Transverse colon (tissue), 4 donors: ENCODE measurements at regions not wholly inside any gene's neighbourhood (a gene's known extent, or its start where the extent isn't known, plus 50 kb on each side); places are given as distances from the start of the nearest gene placed in this dataset.

Experiments used
- CTCF ChIP-seq, 5 experiments: fragments of 200-600 bp in 3 of 5; fragments of 450-650 bp in 2 of 5; sonication (generic) in 3 of 5; IDR thresholded peaks; 1 replicate in 2 of 5; 2 replicates in 3 of 5; pipeline ENCODE4 v1.5.1; 2016 to 2017; ENCODE audit warnings: antibody characterized with exemption in 5 of 5, inconsistent platforms in 3 of 5, mild to moderate bottlenecking in 2 of 5, moderate library complexity in 1 of 5
- POLR2A ChIP-seq: fragments of 450-650 bp; IDR thresholded peaks from one replicate; pipeline ENCODE4 v1.6.1; 2016; ENCODE audit warnings: antibody characterized with exemption, mild to moderate bottlenecking, moderate library complexity
- POLR2AphosphoS5 ChIP-seq, 3 donors: sonication (generic); formaldehyde crosslinking; IDR thresholded peaks; one replicate each; pipeline ENCODE4 v1.6.1; 2016; ENCODE audit warnings: antibody characterized with exemption in 3 of 3

- no peak for TF ChIP-seq POLR2A
- no peak for TF ChIP-seq CTCF (IDR thresholded peaks at IDR 0.05)
- TF ChIP-seq POLR2AphosphoS5 (IDR thresholded peaks at IDR 0.05), result no peak
These were observed 67.9 kb upstream of the STOX2 start for GRCh38 chr4:183837222-183837621.
